ENCODE measurements at regions not wholly inside any gene's neighbourhood (a gene's known extent, or its start where the extent isn't known, plus 50 kb on each side); places are given as distances from the start of the nearest gene placed in this dataset.
"Not testable (repeated sequence)": the region's sequence is repeated elsewhere in the genome, so short reads cannot be mapped to it uniquely, and the experiment has no call there.

DNA sequence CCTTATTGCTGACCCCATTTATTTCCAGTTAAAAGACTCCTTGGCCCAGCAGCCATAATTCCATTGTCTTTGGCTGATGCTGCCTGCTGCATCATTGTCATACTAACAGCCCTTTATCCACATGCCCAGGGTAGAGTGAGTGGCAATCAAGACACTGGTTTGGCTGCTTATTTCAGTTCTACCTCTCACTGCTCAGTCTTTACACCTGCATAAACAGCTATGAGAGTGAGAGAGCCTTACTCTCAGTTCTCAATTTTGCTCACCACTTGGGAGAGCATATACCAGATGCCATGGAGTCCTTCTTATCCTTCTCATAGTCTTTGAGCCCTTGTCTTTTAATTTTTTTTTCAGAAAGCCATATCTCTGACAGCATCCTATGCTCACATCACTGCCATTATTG, 596.9 kb upstream of the CYLC2 start:
- DNase-seq (ENCODE audit: low read depth, low spot score), result no peak

DNA sequence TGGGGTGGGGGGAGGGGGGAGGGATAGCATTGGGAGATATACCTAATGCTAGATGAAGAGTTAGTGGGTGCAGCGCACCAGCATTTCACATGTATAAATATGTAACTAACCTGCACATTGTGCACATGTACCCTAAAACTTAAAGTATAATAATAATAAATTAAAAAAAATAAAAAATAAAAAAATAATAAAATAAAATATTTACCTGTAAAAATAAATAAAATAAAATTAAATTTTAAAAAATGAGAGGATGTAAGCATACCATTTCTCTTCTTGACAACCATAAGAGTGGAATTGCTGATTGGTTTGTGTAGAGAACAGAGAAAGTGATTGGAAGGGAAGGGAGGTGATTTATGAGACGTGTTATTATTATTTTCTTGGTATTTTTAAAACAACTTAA, 609.5 kb upstream of the CYLC2 start:
- DNase-seq (ENCODE audit: low read depth, low spot score), result not testable (repeated sequence)

DNA sequence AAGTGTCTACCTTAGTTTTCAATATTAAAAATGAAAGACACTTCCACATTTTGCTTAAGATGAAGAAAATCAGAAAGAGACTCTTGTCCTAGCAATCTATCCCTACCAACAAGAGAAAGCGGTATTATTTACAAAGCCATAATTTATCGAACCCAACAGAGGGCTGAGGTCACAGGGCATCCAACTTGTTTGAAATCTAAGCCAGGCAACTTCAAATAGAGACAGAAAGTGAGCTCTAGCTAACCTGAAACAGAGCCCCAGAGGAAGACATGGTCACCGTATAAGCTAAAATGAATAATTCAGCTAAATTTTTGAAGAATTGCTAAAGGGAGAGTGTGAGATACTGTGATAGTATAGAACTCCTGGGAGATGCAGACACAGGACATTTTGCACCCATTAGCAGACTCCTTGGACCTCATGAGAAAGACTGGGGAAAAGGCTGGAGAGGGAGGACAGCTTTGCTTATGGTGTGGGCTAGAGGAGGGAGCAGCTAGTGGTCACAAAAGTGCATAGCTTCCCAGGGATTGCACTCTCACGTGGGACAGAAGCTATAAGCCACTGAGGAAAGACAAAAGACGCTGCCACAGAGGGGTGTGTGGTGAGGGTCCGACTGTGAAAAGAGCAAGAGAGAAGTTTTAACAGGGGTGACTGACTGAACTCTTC, 624.2 kb upstream of the GRIN3A start:
- no peak for DNase-seq (ENCODE audit: low read depth, low spot score)

DNA sequence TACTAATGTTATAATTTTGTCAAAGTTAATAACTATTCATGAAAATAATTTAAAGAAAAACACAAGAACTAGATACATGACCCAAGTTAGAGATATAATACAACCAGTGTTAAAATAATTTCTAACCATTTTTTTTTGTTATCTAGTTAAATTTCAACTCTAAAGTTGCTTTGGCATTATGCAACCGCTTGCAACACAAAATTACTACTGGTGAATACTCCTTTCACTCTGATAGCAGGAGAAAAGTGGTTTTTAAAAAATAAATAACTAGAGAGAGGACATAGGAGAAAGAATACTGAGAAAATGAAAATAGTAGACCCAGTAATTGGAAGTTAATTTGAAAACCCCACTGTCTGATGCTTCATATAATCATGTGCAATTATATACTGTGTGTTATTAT, 622.4 kb upstream of the GRIN3A start:
- no peak for DNase-seq (ENCODE audit: low read depth, low spot score)

DNA sequence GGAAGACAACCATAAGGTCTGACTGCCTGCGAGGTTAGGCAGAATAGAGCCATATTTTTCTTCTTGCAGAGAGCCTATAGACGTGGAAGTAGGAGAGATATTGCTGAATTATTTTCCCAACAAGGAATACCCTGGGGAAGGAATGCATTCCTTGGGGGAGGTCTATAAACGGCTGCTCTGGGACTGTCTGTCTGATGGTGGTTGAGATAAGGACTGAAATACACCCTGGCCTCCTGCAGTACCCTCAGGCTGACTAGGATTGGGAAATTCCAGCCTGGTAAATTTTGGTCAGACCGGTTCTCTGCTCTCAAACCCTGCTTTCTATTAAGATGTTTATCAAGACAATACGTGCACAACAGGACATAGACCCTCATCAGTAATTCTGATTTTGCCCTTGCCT, 617.5 kb upstream of the GRIN3A start:
- no peak for DNase-seq (ENCODE audit: low read depth, low spot score)

DNA sequence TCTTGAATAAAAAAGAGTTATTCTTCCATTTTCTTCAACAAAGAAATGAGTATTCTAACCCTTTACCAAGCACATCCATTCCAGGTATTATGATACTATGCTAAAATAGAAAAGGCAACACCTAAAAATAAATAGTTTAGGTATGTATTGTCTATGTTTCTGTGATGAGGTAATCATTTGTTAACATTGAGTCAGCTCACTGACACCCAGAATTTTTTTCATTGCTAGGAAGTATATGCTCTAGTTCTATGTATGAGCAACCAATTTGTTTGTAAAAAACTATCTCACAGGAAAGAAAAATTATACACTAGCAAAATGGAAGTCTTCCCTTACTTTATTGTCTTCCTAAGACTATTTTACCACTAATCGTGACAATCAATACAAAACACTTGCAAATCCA, 615.6 kb upstream of the GRIN3A start:
- DNase-seq (ENCODE audit: low read depth, low spot score), result no peak

DNA sequence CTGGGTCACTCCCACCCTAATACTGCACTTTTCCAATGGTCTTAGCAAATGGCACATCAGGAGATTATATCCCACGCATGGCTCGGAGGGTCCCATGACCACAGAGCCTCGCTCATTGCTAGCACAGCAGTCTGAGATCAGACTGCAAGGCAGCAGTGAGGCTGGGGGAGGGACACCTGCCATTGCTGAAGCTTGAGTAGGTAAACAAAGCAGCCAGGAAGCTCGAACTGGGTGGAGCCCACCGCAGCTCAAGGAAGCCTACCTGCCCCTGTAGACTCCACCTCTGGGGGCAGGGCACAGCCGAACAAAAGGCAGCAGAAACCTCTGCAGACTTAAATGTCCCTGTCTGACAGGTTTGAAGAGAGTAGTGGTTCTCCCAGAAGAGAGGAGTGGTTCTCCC, 599.0 kb upstream of the GRIN3A start:
- DNase-seq (ENCODE audit: low read depth, low spot score), result not testable (repeated sequence)

DNA sequence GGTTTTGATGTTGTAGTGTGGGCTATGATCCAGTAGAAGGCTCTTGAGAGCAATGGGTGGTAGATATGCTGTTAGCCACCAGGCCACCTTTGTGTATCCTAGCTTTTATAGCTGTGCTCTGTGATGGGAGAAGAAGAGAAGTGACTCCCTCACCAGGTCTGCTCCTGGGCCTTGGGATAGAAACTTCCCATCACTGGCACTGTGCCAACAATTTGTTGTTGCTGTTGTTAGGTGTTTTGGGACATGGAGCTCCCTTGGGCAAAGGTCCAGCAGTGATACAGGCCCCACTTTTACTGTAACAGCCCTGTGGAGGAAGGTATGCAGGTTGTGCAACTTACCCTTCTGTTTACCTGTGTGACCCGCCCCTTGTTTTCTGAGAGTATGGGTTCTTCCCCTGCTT, 570.9 kb upstream of the GRIN3A start:
- DNase-seq (ENCODE audit: low read depth, low spot score), result no peak

DNA sequence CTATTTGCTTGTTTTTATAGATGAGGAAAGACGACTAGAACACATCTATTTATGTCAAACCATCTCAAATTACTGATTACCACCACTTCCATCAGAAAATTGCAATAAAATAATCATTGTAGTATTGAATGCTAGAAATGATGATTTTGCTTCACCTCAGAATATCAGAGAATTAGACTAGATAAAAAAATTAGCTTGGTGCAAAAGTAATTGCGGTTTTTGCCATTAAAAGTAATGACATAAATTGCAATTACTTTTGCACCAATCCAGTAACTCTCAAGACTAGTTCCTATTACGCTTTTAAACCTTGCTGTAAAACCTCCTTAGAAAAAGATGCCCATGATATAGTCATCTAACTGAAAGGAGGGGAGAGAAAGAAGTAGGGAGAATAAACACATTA, 556.7 kb upstream of the GRIN3A start:
- DNase-seq (ENCODE audit: low read depth, low spot score), result no peak

DNA sequence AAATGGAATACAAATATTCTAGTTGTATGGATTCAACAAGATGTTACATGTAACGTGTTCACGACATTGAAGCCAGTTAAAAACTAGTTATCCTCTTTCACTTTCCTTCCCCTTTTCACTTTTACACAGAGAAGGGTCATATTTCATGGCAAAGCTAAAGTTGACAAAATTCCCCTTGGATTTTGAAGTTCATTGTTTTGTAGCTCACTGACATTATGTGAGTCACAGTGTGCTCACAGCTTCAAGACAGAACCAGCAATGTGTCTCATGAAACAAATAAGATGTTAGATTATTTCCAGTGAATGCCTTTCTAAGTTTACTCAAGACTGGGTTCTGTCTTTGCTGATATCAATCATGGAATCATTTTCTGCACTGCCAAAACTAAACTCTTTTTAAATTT, 535.5 kb upstream of the GRIN3A start:
- peak; percentile 1 for DNase-seq (ENCODE audit: low read depth, low spot score)

DNA sequence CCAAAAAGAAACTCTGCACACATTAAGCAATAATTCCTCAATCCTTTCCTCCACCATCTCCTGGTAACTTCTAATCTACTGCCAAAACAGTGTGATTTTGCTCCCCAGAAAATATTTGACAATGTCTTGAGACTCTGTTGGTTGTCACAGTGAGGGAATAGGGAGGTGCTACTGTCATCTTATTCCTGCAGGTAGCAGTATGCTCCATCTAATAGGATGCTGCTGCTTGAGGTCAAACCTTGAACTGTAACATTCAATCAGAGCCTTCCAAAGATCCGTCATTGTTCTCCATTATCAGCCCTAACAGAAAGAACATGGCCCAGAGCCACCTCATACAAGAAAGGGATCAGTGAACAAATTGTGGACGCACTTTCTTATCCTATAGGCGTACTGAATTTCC, 514.7 kb upstream of the GRIN3A start:
- no peak for DNase-seq (ENCODE audit: low read depth, low spot score)

DNA sequence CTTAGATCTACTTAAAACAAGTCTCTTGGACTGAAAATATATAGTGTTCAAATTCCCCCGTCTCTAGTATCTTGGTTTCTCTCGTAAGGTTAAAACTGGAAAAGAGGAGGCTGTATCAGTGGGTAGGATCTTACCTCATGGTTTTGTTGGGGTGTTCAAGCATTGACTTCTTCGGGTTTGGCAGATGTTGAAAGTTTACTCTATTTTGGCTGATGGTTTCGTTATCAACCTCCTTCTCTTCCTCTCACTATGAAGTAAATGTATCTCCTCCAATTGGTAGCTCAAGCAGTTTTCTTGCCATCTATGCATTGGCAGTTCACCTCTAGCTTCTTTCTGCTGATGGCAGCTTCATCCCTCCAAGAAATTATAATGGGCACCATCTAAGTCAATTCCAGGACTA, 506.5 kb upstream of the GRIN3A start:
- DNase-seq (ENCODE audit: low read depth, low spot score), result no peak

DNA sequence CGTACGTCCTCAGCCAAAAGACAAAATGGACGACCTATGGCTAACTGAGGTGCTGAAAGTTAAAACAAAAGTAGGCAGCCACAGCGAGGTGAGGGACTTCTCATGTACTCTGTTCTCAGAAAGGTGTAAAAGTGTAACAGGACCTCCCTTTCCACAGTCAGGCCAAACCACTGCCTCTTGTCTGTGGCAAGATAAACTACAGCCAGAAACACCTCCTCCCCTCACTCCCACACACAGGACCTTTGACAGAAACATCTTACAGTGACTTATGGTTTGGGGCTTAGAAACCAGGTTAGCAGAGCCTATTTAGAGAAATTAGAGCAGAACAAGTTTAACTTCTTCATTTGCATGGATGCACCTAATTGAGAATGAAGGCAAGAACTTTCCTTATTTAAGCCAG, 499.1 kb upstream of the GRIN3A start:
- DNase-seq (ENCODE audit: low read depth, low spot score), result no peak

DNA sequence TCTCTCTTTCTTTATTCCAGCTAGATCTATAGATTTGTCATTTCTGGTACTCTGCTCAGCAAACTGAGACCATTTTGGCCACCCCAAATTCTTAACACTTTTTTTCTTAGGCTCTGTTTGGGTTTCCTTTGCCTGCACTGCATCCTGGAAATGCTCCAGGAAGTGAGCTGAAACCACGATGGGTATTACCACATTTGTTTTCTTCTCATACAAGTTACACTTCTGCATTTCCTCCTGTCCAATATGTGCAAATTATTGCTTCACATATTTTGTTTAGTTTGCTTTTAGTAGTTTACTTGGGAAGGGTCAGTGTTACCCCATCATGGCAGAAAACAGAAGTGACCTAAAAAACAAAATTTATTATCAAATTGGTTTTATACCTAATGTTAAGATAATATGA, 498.6 kb upstream of the GRIN3A start:
- no peak for DNase-seq (ENCODE audit: low read depth, low spot score)

DNA sequence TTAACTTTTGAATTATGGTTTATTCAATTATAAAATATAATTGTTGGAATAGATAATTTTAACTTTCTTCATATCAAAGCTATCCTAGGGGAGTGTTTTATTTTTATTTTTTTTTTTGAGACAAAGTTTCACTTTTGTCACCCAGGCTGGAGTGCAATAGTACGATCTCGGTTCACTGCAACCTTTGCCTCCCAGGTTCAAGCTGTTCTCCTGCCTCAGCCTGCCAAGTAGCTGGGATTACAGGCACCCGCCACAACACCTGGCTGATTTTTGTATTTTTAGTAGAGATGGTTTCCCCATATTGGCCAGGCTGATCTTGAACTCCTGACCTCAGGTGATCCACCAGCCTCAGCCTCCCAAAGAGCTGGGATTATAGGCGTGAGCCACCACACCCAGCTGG, 489.0 kb upstream of the GRIN3A start:
- DNase-seq (ENCODE audit: low read depth, low spot score), result not testable (repeated sequence)

DNA sequence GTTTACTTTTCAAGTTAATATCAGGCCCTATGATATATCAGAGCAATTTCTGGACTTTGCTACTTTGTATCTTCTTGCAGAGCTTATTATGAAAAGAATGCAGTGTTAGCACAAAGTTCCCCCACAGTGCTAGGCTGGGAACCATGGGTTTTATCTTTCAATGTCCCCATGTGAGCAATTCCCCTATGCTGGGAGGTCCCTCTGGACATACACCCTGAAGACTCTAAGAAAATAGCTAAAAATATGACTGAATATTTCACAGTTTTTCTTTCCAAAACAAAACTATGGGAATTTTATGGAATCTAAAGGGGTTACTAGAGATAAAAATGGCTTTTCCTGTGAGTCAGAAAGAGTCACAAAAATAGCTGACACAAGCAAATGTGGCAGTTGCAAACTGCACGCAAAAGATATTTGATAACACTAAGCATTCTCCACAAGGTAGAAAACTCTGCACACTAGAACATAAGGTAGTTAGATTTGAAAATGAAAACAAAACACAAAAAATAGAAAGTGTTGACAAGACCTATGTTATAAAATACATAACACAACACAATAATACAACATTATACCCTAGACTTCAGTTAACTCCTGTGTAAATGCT, 487.5 kb upstream of the GRIN3A start:
- peak; percentile 34 for DNase-seq (ENCODE audit: low read depth, low spot score)

DNA sequence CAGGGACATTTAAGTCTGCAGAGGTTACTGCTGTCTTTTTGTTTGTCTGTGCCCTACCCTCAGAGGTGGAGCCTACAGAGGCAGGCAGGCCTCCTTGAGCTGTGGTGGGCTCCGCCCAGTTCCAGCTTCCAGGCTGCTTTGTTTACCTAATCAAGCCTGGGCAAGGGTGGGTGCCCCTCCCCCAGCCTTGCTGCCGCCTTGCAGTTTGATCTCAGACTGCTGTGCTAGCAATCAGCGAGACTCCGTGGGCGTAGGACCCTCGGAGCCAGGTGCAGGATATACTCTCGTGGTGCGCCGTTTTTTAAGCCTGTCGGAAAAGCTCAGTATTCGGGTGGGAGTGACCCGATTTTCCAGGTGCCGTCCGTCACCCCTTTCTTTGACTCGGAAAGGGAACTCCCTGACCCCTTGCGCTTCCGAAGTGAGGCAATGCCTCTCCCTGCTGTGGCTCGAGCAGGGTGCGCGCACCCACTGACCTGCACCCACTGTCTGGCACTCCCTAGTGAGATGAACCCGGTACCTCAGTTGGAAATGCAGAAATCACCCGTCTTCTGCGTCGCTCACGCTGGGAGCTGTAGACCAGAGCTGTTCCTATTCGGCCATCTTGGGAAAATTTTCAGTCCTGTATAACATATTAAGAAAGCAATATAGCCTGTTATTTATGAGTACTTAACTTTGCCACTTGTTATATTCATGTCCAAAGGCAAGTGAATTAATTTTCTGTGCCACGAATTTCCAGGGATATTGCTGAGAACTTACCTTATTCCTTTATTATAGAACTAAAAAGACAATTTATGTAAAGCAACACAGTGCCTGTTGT, 485.1 kb upstream of the GRIN3A start:
- DNase-seq (ENCODE audit: low read depth, low spot score), result not testable (repeated sequence)

DNA sequence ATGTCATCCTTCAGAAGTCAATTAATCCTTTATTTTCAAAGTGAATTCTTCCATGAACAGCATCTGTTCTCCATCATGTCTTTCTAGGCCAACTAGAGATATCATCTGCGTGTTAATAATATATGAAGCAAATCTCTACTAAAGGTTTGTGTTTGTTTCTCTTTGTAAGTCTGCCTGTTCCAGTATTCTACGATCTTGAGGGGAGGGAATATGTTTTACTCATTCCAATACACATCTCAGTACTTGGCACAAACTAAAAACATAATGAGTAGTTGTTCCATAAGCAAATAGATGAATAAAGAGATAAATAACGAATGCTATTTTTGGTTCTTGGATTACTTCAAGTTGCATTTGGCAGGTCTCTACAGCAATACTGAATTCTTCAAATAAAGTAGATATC, 470.7 kb upstream of the GRIN3A start:
- no peak for DNase-seq (ENCODE audit: low read depth, low spot score)

DNA sequence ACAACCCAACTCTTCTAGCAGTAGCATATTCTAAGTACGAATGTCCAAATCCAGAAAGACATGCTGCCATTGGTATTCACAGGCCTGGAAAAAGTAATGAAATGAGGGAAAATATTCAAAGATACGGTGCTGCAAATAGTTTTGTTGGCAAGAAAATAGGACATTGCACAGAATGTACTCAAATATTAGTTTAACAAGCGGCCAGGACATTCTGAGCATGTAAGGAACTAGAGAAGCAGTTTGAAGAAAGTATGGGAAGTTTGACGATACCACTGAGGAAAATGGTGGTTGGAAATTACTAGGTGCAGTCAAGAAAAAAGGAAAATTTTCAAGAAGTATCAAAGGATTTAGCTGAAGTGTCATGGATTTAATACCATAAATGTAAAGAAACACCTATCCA, 468.0 kb upstream of the GRIN3A start:
- no peak for DNase-seq (ENCODE audit: low read depth, low spot score)

DNA sequence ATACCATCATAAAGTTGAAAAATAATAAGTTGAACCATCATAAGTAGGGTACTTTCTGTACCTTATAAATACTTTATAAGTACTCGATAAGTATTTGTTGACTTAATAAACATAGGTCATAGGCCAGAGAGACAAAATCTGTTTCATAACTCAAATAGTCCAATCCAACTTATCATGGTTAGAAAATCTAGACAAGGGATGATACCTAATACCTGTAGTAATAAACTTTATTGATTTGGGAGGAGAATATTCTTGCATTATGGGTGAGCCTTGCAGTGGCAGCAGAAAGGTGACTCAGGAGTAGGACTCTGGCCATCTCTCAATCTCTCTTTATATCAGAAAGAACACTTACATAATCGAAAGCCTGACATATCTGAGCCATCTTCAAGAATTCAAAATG, 466.8 kb upstream of the GRIN3A start:
- no peak for DNase-seq (ENCODE audit: low read depth, low spot score)

DNA sequence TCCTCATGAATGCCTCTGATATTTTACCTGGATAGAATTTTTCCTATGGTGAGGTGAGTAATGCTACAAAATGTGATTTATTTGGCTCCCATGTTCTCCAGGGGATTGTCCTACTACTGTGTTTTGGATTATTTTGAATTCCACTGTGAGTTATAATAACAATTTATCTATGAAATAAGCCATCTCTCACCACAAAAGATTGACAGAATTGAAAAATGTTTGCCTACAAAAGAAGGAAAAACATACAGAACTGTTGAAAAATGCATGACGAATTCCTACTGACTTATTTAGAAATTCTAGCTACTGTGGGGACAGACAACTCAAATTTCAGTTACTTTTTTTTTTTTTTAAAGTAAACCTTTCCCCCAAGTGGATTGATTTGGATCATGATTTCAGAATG, 463.7 kb upstream of the GRIN3A start:
- DNase-seq (ENCODE audit: low read depth, low spot score), result no peak

DNA sequence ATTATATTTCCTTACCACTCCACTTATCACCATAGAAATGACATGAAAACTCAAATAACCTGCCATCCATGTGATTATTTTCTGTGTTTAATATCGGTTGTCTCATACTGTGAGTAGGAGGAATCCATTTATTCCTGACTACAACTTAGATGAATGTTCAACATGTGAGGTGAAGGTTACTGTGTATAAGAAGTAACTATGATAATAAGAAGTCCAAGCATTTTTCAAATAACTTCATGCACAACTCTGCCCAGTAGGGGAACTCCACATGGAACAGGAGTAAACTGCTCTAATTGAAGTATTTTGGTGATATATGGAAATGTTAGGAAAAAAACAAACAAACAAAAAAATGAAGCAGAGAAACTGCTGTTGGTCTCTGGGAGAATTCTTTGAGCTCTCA, 447.5 kb upstream of the GRIN3A start:
- DNase-seq (ENCODE audit: low read depth, low spot score), result peak; percentile 40

DNA sequence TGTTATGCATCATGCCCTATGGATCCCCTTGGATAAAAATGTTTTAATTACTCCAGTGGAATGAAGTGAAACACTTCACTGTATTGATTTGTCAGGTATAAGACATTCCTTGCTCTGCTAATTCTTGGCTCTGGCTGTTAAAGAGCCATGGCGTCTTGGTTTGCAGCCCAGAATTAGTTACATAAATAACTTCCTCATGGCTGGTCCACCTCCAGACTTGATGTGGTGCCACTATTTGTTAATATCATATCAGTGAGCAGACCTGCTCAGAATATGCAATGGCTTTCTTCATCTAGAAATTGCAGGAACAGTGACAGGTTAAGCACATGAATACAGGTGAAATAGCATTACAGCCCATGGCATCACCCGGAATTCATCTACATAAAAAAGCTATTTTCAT, 446.9 kb upstream of the GRIN3A start:
- DNase-seq (ENCODE audit: low read depth, low spot score), result no peak
